ENCODE measurements at regions not wholly inside any gene's neighbourhood (a gene's known extent, or its start where the extent isn't known, plus 50 kb on each side); places are given as distances from the start of the nearest gene placed in this dataset.
A peak's percentile ranks its signal among the peaks of the same experiment; 100 is the strongest.

- H3T11ph ChIP-seq (ENCODE audit: low read length) = no peak overlapping the region
- Mint-ChIP-seq H3K36me3 (ENCODE audit: insufficient read depth in 1 of 3, low read depth in 3 of 3) (no peaks in the 10 kb centered on the region; a peak in 1 of 7 replicates), H3K4me3 (no peak overlapping the region), H3K4me1 (peaks cover 0 to 6% of the 10 kb centered on the region in 2 experiments; a peak in 2 of 4 replicates), H3K27ac (no peak overlapping the region), H3K27me3 (ENCODE audit: low read depth) (no peaks in the 10 kb centered on the region), H3K9me3 (no peaks in the 10 kb centered on the region; a peak in 1 of 5 replicates)
- no peak overlapping the region for H3K23ac ChIP-seq (ENCODE audit: insufficient read length, low read depth, low read length)
- H3K4me2 ChIP-seq (ENCODE audit: insufficient read depth, insufficient read length, low read length) = no peak overlapping the region
- no CpG with 5 or more reads among the region's 1 CpG for WGBS (ENCODE audit: extremely low coverage, insufficient read length, low lambda C conversion rate)
- no peaks in the 10 kb centered on the region for H3K23me2 ChIP-seq (ENCODE audit: insufficient read length, low read depth, low read length, poor library complexity, severe bottlenecking)
- H3K4ac ChIP-seq (ENCODE audit: low read depth, low read length) = no peak overlapping the region
- no peak overlapping the region for H2BK12ac ChIP-seq (ENCODE audit: insufficient read length, low read depth, low read length)
- no peaks in the 10 kb centered on the region for H3K4me1 ChIP-seq (ENCODE audit: insufficient read depth, low read length)
- H3K27ac ChIP-seq (ENCODE audit: insufficient read length, low read depth, low read length) = no peak overlapping the region
- no peak overlapping the region for H3K9ac ChIP-seq (ENCODE audit: extremely low read depth, insufficient read length, low read length)
- DNase-seq = no peak
- H2AK5ac ChIP-seq (ENCODE audit: insufficient read length, low read length) = no peak overlapping the region
- no peaks in the 10 kb centered on the region for H4K20me1 ChIP-seq (ENCODE audit: control insufficient read depth, insufficient read depth, insufficient read length)
- no peak overlapping the region for H2BK120ac ChIP-seq (ENCODE audit: low read depth, low read length, poor library complexity, severe bottlenecking)
- no peak overlapping the region for H3K56ac ChIP-seq (ENCODE audit: insufficient read length, low read depth, low read length)
- H4K5ac ChIP-seq (ENCODE audit: insufficient read length, low read depth, low read length) = no peak overlapping the region
- H3K18ac ChIP-seq (ENCODE audit: insufficient read length, low read depth, low read length) = no peak overlapping the region
- no peak overlapping the region for H2BK15ac ChIP-seq (ENCODE audit: low read depth, low read length)
- H4K91ac ChIP-seq (ENCODE audit: insufficient read length, low read depth, low read length) = no peak overlapping the region
- H3K9me3 ChIP-seq (ENCODE audit: control insufficient read depth, low read depth, low read length) = no peaks in the 10 kb centered on the region
- no peaks in the 10 kb centered on the region for H3K27me3 ChIP-seq (ENCODE audit: insufficient read depth, low read length)
- no peak overlapping the region for H4K8ac ChIP-seq (replicated peaks; ENCODE audit: insufficient read length, low read depth, low read length)
- H3K79me1 ChIP-seq (ENCODE audit: insufficient read depth, low read depth, low read length, poor library complexity, severe bottlenecking) = no peaks in the 10 kb centered on the region
- no peak overlapping the region for H2BK20ac ChIP-seq (ENCODE audit: low read depth, low read length, poor library complexity, severe bottlenecking)
- no peak overlapping the region for H2BK5ac ChIP-seq (ENCODE audit: insufficient read length, low read length)
- H3K14ac ChIP-seq (ENCODE audit: insufficient read depth, low read length) = no peak overlapping the region
- H2AFZ ChIP-seq (ENCODE audit: low read length) = no peak overlapping the region
- no peaks in the 10 kb centered on the region for H3K79me2 ChIP-seq (ENCODE audit: insufficient read depth, low read length)
- TF ChIP-seq, protein P1, sequence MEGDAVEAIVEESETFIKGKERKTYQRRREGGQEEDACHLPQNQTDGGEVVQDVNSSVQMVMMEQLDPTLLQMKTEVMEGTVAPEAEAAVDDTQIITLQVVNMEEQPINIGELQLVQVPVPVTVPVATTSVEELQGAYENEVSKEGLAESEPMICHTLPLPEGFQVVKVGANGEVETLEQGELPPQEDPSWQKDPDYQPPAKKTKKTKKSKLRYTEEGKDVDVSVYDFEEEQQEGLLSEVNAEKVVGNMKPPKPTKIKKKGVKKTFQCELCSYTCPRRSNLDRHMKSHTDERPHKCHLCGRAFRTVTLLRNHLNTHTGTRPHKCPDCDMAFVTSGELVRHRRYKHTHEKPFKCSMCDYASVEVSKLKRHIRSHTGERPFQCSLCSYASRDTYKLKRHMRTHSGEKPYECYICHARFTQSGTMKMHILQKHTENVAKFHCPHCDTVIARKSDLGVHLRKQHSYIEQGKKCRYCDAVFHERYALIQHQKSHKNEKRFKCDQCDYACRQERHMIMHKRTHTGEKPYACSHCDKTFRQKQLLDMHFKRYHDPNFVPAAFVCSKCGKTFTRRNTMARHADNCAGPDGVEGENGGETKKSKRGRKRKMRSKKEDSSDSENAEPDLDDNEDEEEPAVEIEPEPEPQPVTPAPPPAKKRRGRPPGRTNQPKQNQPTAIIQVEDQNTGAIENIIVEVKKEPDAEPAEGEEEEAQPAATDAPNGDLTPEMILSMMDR (conservative IDR thresholded peaks at IDR 0.05) = peak; percentile 75
These were observed 382.7 kb upstream of the DUSP10 start for GRCh38 chr1:222124602-222125001.
